ENCODE measurements at regions not wholly inside any gene's neighbourhood (a gene's known extent, or its start where the extent isn't known, plus 50 kb on each side); places are given as distances from the start of the nearest gene placed in this dataset.

- TF ChIP-seq CTCF (IDR thresholded peaks at IDR 0.05) (no peak), POLR2A (IDR thresholded peaks at IDR 0.05) (no peak), EP300 (IDR thresholded peaks at IDR 0.05; ENCODE audit: low read depth) (no peak)
These were observed 599.3 kb downstream of the CDH9 start for GRCh38 chr5:26439121-26439520.
